Suprapubic skin (tissue), 4 donors: ENCODE measurements at regions not wholly inside any gene's neighbourhood (a gene's known extent, or its start where the extent isn't known, plus 50 kb on each side); places are given as distances from the start of the nearest gene placed in this dataset.

ENCODE experiments used
- CTCF ChIP-seq, 2 donors: fragments of 200-600 bp in 1 of 2; fragments of 450-650 bp in 1 of 2; sonication (generic) in 1 of 2; IDR thresholded peaks; one replicate each; pipeline ENCODE4 v1.5.1; 2016 to 2019; ENCODE audit warnings: antibody characterized with exemption in 2 of 2, mild to moderate bottlenecking in 1 of 2, moderate library complexity in 1 of 2
- EP300 ChIP-seq: sonication (generic); formaldehyde crosslinking; IDR thresholded peaks from one replicate; pipeline ENCODE4 v1.6.1; 2017; ENCODE audit warnings: antibody characterized with exemption
- POLR2A ChIP-seq, 2 donors: fragments of 450-650 bp; IDR thresholded peaks; one replicate each; pipeline ENCODE4 v1.6.1; 2017; ENCODE audit warnings: antibody characterized with exemption in 2 of 2, mild to moderate bottlenecking in 2 of 2, moderate library complexity in 2 of 2
- POLR2AphosphoS5 ChIP-seq, 3 donors: sonication (generic); formaldehyde crosslinking; IDR thresholded peaks; one replicate each; pipeline ENCODE4 v1.6.1; 2017; ENCODE audit warnings: antibody characterized with exemption in 3 of 3

DNA sequence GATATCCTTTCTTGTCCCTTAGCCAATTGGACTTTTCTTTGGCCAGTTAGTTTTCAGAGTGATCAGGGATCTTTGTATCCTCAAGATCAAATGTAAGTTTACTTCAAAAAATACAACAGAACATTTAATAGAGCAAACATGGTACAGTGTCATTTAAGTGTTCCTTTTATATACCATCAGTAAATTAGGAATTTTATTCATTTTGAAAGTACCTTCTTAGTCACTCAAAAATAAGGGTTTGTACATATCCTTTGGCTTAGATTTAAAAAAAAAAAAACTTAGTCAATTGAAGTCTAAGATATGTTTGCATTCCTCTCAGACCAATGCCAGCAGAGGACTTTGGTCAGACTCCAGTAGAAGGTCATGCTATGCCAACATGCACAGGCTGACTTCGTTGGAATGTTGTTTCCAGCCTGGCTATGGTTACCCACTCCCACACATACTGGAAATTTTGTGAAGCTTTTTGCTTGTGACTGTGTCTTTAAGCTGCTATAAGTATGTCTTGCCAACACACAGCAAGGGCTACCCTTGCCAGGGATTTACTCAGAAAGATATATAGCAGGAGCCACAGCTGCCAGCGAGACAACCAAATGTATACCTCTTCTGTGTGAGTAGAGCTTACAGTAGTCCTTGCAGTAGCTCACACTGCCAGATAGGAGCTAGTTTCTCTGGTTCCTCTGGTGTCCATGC, 81.5 kb upstream of the LRIF1 start:
- TF ChIP-seq CTCF (IDR thresholded peaks at IDR 0.05) = no peak
- no peak for TF ChIP-seq POLR2A (IDR thresholded peaks at IDR 0.05)
- TF ChIP-seq EP300 = no peak
- TF ChIP-seq POLR2AphosphoS5 (IDR thresholded peaks at IDR 0.05) = no peak
